HepG2 (cell line): ENCODE measurements at regions not wholly inside any gene's neighbourhood (a gene's known extent, or its start where the extent isn't known, plus 50 kb on each side); places are given as distances from the start of the nearest gene placed in this dataset.

Experiments
- ATF2 ChIP-seq: sonication (generic); formaldehyde crosslinking; IDR thresholded peaks from 2 replicates; pipeline ENCODE4 v1.4.0; 2020; ENCODE audit warnings: missing genetic modification reagents
- CTCF ChIP-seq: sonication (generic); formaldehyde crosslinking; IDR thresholded peaks from 2 replicates; pipeline ENCODE4 v1.5.0; 2020; ENCODE audit warnings: mild to moderate bottlenecking, missing genetic modification reagents, moderate library complexity
- MAX ChIP-seq: IDR thresholded peaks from 2 replicates; pipeline ENCODE4 v1.6.1; 2012; ENCODE audit warnings: inconsistent platforms
- POLR2AphosphoS5 ChIP-seq: IDR thresholded peaks from 2 replicates; pipeline ENCODE4 v1.6.1; 2012; ENCODE audit warnings: low read depth, low read length
- REPIN1 ChIP-seq: sonication (generic); formaldehyde crosslinking; IDR thresholded peaks from 2 replicates; pipeline ENCODE4 v1.8.0; 2022; ENCODE audit warnings: missing genetic modification reagents, low read depth, mild to moderate bottlenecking, borderline replicate concordance
- ZBTB7B ChIP-seq: sonication (generic); formaldehyde crosslinking; IDR thresholded peaks from 2 replicates; pipeline ENCODE4 v1.4.0; 2020; ENCODE audit warnings: missing genetic modification reagents
- ZKSCAN1 ChIP-seq: fragments of 150-350 bp; IDR thresholded peaks from 2 replicates; pipeline ENCODE4 v1.6.1; 2014; ENCODE audit warnings: low read length

DNA sequence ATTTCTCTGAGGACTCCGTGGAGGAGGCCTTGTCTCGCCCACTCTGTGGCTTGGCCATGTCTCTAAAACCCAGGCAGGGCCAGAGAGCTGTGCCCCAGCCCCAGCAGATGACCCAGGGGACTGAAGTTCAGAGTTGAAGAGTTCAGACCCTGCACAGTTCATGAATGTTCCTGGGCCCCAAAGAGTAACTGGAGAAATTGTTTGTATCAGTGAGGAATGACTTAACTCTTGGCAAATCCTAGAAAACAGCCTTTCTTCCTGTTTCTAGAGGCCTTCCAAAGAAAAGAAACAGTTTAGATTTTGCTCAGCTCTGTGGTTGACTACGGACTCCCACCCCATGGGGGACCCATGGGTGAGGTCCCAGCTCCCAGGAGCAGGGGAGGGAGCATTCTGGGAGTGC is 62.1 kb upstream of the EYA2 start:
- no peak for TF ChIP-seq ATF2 (CRISPR knock-in tag)
- no peak for TF ChIP-seq CTCF (CRISPR knock-in tag)
- no peak for TF ChIP-seq REPIN1
- TF ChIP-seq ZKSCAN1, result no peak
- no peak for TF ChIP-seq ZBTB7B
- TF ChIP-seq MAX, result no peak
- no peak for TF ChIP-seq POLR2AphosphoS5
